Thymus (tissue), 11 donors: ENCODE measurements at regions not wholly inside any gene's neighbourhood (a gene's known extent, or its start where the extent isn't known, plus 50 kb on each side); places are given as distances from the start of the nearest gene placed in this dataset.

Source experiments
- DNase-seq, 9 donors: peaks; one replicate each; pipeline ENCODE4 v3.0.0-alpha.2; 2013; ENCODE audit warnings: low spot score in 9 of 9, low read depth in 6 of 9, missing footprints in 1 of 9
- H3K27ac ChIP-seq, 2 donors: one replicate each; pipeline ENCODE4 v1.5.1; 2013; ENCODE audit warnings: control low read depth in 1 of 2, low read depth in 1 of 2, low read length in 1 of 2, mild to moderate bottlenecking in 1 of 2, moderate library complexity in 1 of 2
- H3K27me3 ChIP-seq, 2 donors: one replicate each; pipeline ENCODE4 v1.5.1; 2013; ENCODE audit warnings: low read length in 1 of 2; ENCODE audit not compliant: control insufficient read depth in 2 of 2, insufficient read depth in 1 of 2
- H3K36me3 ChIP-seq, 2 donors: one replicate each; pipeline ENCODE4 v1.5.1; 2013; ENCODE audit warnings: low read length in 1 of 2, mild to moderate bottlenecking in 1 of 2, moderate library complexity in 1 of 2; ENCODE audit not compliant: control insufficient read depth in 2 of 2, insufficient read depth in 2 of 2
- H3K4me1 ChIP-seq, 2 donors: one replicate each; pipeline ENCODE4 v1.5.1; 2013; ENCODE audit warnings: low read length in 2 of 2; ENCODE audit not compliant: control insufficient read depth in 2 of 2, insufficient read depth in 2 of 2
- H3K4me3 ChIP-seq, 2 donors: one replicate each; pipeline ENCODE4 v1.5.1; 2013; ENCODE audit warnings: low read length in 2 of 2, control low read depth in 1 of 2, mild to moderate bottlenecking in 1 of 2
- H3K9me3 ChIP-seq, 2 donors: one replicate each; pipeline ENCODE4 v1.5.1; 2013; ENCODE audit warnings: low read length in 1 of 2, mild to moderate bottlenecking in 1 of 2; ENCODE audit not compliant: control insufficient read depth in 2 of 2, insufficient read depth in 1 of 2
- WGBS: extraction: QIAGEN DNeasy Blood & Tissue Kit; methylation state at CpG from one replicate; pipeline ENCODE4 v1.1.7; 2013; 5-methylcytosine and 5-hydroxymethylcytosine counted together
- donor health status: healthy.

- Histone ChIP-seq H3K4me3 (no peak overlapping the region), H3K9me3 (no peaks in the 10 kb centered on the region), H3K27ac (no peak overlapping the region), H3K27me3 (no peaks in the 10 kb centered on the region), H3K4me1 (no peaks in the 10 kb centered on the region), H3K36me3 (no peaks in the 10 kb centered on the region)
- no peak for DNase-seq
- 86% methylated on average over 2 of the region's 2 CpGs for WGBS
Measured at GRCh38 chr16:63467513-63467912, 1431.3 kb upstream of the CDH8 start.

- 94% methylated on average over 1 of the region's 1 CpG for WGBS
- Histone ChIP-seq H3K9me3 (no peaks in the 10 kb centered on the region), H3K4me3 (no peak overlapping the region), H3K4me1 (no peaks in the 10 kb centered on the region), H3K36me3 (no peaks in the 10 kb centered on the region), H3K27me3 (no peaks in the 10 kb centered on the region), H3K27ac (no peak overlapping the region)
- DNase-seq: no peak
Measured at GRCh38 chr16:63462316-63462715, 1426.1 kb upstream of the CDH8 start.

- H3K27me3 ChIP-seq: no peaks in the 10 kb centered on the region
- no peak overlapping the region for H3K4me3 ChIP-seq
- H3K36me3 ChIP-seq: no peaks in the 10 kb centered on the region
- peak in 1 of 9 donors; percentile 1 for DNase-seq
- WGBS: 89% methylated on average over 3 of the region's 3 CpGs
- no peaks in the 10 kb centered on the region for H3K4me1 ChIP-seq
- no peaks in the 10 kb centered on the region for H3K9me3 ChIP-seq
- H3K27ac ChIP-seq: no peak overlapping the region
Measured at GRCh38 chr16:63461248-63461841, 1425.1 kb upstream of the CDH8 start.

- no peaks in the 10 kb centered on the region for H3K27me3 ChIP-seq
- DNase-seq: no peak
- no peaks in the 10 kb centered on the region for H3K4me1 ChIP-seq
- H3K27ac ChIP-seq: no peak overlapping the region
- H3K9me3 ChIP-seq: no peaks in the 10 kb centered on the region
- no peak overlapping the region for H3K4me3 ChIP-seq
- no peaks in the 10 kb centered on the region for H3K36me3 ChIP-seq
- WGBS: 95% methylated on average over 5 of the region's 5 CpGs
Measured at GRCh38 chr16:63458846-63459245, 1422.6 kb upstream of the CDH8 start.

- Histone ChIP-seq H3K27me3 (no peaks in the 10 kb centered on the region), H3K4me1 (no peaks in the 10 kb centered on the region), H3K36me3 (no peaks in the 10 kb centered on the region), H3K9me3 (no peaks in the 10 kb centered on the region), H3K27ac (no peak overlapping the region), H3K4me3 (no peak overlapping the region)
- WGBS: 91% methylated on average over 2 of the region's 2 CpGs
- no peak for DNase-seq
Measured at GRCh38 chr16:63457869-63458268, 1421.6 kb upstream of the CDH8 start.

GRCh38 chr16:63453261-63453660 is 1417.0 kb upstream of the CDH8 start:
- Histone ChIP-seq H3K27ac (no peak overlapping the region), H3K9me3 (no peaks in the 10 kb centered on the region), H3K4me1 (no peaks in the 10 kb centered on the region), H3K36me3 (no peaks in the 10 kb centered on the region), H3K4me3 (no peak overlapping the region), H3K27me3 (no peaks in the 10 kb centered on the region)
- no peak for DNase-seq
- WGBS: 92% methylated on average over 3 of the region's 3 CpGs

- no peaks in the 10 kb centered on the region for H3K4me1 ChIP-seq
- DNase-seq: no peak
- no peak overlapping the region for H3K27ac ChIP-seq
- no peaks in the 10 kb centered on the region for H3K27me3 ChIP-seq
- no peaks in the 10 kb centered on the region for H3K9me3 ChIP-seq
- H3K36me3 ChIP-seq: no peaks in the 10 kb centered on the region
- 36% methylated on average over 2 of the region's 2 CpGs for WGBS
- H3K4me3 ChIP-seq: no peak overlapping the region
Measured at GRCh38 chr16:63447121-63447520, 1410.9 kb upstream of the CDH8 start.

GRCh38 chr16:63442246-63442645 is 1406.0 kb upstream of the CDH8 start:
- DNase-seq: no peak
- WGBS: 86% methylated on average over 5 of the region's 5 CpGs
- H3K36me3 ChIP-seq: no peaks in the 10 kb centered on the region
- no peaks in the 10 kb centered on the region for H3K9me3 ChIP-seq
- H3K4me3 ChIP-seq: no peak overlapping the region
- H3K4me1 ChIP-seq: no peaks in the 10 kb centered on the region
- no peak overlapping the region for H3K27ac ChIP-seq
- no peaks in the 10 kb centered on the region for H3K27me3 ChIP-seq

- H3K36me3 ChIP-seq: no peaks in the 10 kb centered on the region
- no peak for DNase-seq
- WGBS: 56% methylated on average over 3 of the region's 3 CpGs
- H3K4me1 ChIP-seq: no peaks in the 10 kb centered on the region
- H3K4me3 ChIP-seq: no peak overlapping the region
- no peaks in the 10 kb centered on the region for H3K27me3 ChIP-seq
- no peak overlapping the region for H3K27ac ChIP-seq
- H3K9me3 ChIP-seq: no peaks in the 10 kb centered on the region
Measured at GRCh38 chr16:63426275-63426870, 1390.1 kb upstream of the CDH8 start.
